Esophagus squamous epithelium (tissue), 5 donors: ENCODE measurements at regions not wholly inside any gene's neighbourhood (a gene's known extent, or its start where the extent isn't known, plus 50 kb on each side); places are given as distances from the start of the nearest gene placed in this dataset.

ENCODE experiments used
- DNase-seq: peaks from one replicate; lab custom pipeline; 2025; lab: John Stamatoyannopoulos, UW
- H3K27ac ChIP-seq, 4 donors: fragments of 200-600 bp; sonication (generic); one replicate each; pipeline ENCODE4 v1.5.1; 2016 to 2019; ENCODE audit warnings: mild to moderate bottlenecking in 1 of 4
- H3K27me3 ChIP-seq, 4 donors: fragments of 200-600 bp; sonication (generic); 1 replicate in 3 of 4; 2 replicates in 1 of 4; pipeline versions ENCODE4 v1.5.1 to v1.6.0; 2017 to 2021; ENCODE audit warnings: antibody characterized with exemption in 1 of 4
- H3K36me3 ChIP-seq, 3 donors: fragments of 200-600 bp; sonication (generic); one replicate each; pipeline ENCODE4 v1.5.1; 2016 to 2019
- H3K4me1 ChIP-seq, 3 donors: fragments of 200-600 bp; sonication (generic); one replicate each; pipeline ENCODE4 v1.5.1; 2017 to 2019
- H3K4me3 ChIP-seq, 4 donors: fragments of 200-600 bp; sonication (generic); 1 replicate in 3 of 4; 2 replicates in 1 of 4; pipeline ENCODE4 v1.5.1; 2016 to 2019; ENCODE audit warnings: mild to moderate bottlenecking in 2 of 4, moderate library complexity in 1 of 4
- H3K9me3 ChIP-seq, 3 donors: fragments of 200-600 bp; sonication (generic); one replicate each; pipeline ENCODE4 v1.5.1; 2016 to 2019
- POLR2A ChIP-seq, 4 donors: fragments of 450-650 bp; IDR thresholded peaks; one replicate each; pipeline ENCODE4 v1.6.1; 2017; ENCODE audit warnings: antibody characterized with exemption in 4 of 4, mild to moderate bottlenecking in 4 of 4, moderate library complexity in 3 of 4
- WGBS, 2 donors: methylation state at CpG; one replicate each; pipeline ENCODE4 v1.1.5; 2018; 5-methylcytosine and 5-hydroxymethylcytosine counted together
- intact Hi-C: fragments of 100-400 bp; cut with DNase I; formaldehyde crosslinking; loops from one replicate; pipeline ENCODE4 v1.15.0; 2022
- TF ChIP-seq, protein P1 (sequence below), 6 experiments: fragments of 450-650 bp in 4 of 6; fragments of 200-600 bp in 2 of 6; sonication (generic) in 2 of 6; IDR thresholded peaks; one replicate each; pipeline ENCODE4 v1.5.1; 2016 to 2019; ENCODE audit warnings: antibody characterized with exemption in 6 of 6, mild to moderate bottlenecking in 4 of 6, moderate library complexity in 4 of 6
- donor health status: DM: yes; HTN: yes; CAD: no.

DNA sequence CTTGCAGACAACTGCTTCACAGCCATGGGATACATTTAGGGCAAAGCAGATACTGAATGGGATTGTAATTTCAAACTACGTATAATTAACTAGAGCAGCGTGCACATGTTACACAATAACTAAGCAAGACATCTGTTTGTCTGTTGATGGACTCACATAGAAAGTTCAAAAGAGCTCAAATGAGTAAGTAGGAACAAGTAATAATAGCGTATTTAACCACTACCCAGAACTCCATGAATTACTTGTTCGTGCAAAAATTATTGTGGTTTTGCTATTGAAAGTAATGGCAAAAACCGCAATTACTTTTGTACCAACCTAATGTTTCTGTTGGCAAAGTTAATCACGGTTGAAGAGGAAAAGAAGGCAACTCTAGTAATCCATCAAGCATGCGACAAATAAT, 825.4 kb downstream of the PCDH18 start:
- Histone ChIP-seq H3K4me1 (no peaks in the 10 kb centered on the region), H3K9me3 (no peaks in the 10 kb centered on the region), H3K36me3 (no peaks in the 10 kb centered on the region), H3K27ac (no peak overlapping the region), H3K27me3 (no peaks in the 10 kb centered on the region), H3K4me3 (no peak overlapping the region)
- intact Hi-C loops = no loop called here
- no peak for DNase-seq
- no peak for TF ChIP-seq POLR2A (IDR thresholded peaks at IDR 0.05)
- TF ChIP-seq, protein P1, sequence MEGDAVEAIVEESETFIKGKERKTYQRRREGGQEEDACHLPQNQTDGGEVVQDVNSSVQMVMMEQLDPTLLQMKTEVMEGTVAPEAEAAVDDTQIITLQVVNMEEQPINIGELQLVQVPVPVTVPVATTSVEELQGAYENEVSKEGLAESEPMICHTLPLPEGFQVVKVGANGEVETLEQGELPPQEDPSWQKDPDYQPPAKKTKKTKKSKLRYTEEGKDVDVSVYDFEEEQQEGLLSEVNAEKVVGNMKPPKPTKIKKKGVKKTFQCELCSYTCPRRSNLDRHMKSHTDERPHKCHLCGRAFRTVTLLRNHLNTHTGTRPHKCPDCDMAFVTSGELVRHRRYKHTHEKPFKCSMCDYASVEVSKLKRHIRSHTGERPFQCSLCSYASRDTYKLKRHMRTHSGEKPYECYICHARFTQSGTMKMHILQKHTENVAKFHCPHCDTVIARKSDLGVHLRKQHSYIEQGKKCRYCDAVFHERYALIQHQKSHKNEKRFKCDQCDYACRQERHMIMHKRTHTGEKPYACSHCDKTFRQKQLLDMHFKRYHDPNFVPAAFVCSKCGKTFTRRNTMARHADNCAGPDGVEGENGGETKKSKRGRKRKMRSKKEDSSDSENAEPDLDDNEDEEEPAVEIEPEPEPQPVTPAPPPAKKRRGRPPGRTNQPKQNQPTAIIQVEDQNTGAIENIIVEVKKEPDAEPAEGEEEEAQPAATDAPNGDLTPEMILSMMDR (IDR thresholded peaks at IDR 0.05) = no peak
- WGBS, 2 donors = 84 to 88% methylated on average over 7 of the region's 7 CpGs

DNA sequence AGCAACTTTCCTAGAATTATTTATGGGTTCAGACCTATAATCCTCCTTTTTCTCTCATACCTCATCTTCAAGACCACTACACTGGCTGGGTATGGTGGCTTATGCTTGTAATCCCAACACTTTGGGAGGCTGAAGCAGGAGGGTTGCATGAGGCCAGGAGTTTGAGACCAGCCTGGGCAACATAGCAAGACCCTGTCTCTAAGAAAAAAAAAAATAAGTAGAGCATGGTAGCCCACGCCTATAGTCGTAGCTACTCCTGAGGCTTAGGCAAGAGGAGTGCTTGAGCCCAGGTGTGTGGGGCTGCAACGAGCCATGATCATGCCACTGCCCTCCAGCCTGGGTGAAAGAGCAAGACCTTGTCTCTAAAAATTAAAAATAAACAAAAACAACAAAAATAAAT, 832.4 kb downstream of the PCDH18 start:
- no peaks in the 10 kb centered on the region for H3K9me3 ChIP-seq
- TF ChIP-seq POLR2A (IDR thresholded peaks at IDR 0.05) = no peak
- TF ChIP-seq, protein P1 (IDR thresholded peaks at IDR 0.05) = no peak
- no peaks in the 10 kb centered on the region for H3K27me3 ChIP-seq
- no peak overlapping the region for H3K4me3 ChIP-seq
- no peak for DNase-seq
- no peak overlapping the region for H3K27ac ChIP-seq
- no peaks in the 10 kb centered on the region for H3K4me1 ChIP-seq
- no peaks in the 10 kb centered on the region for H3K36me3 ChIP-seq
- intact Hi-C loops = no loop called here
- WGBS, 2 donors = 63 to 70% methylated on average over 3 of the region's 3 CpGs

DNA sequence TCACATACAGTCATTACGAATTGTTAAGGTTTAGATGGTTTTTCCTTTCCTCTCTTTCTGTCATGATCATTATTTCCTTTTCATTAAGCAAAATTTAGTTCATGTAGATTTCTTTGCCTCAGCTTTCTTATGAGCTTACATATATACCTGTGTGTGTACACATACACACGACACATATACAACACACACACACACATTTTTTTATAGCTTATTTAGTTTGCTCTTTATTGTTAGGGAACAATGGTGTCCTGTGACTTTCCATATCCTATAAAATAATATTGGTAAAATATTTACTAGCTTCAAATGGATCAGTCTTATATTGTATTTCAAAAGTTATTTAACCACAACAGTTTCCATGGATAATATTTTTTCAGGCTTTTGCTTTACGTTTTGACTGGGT, 840.7 kb downstream of the PCDH18 start:
- no peak for DNase-seq
- Histone ChIP-seq H3K4me1 (no peaks in the 10 kb centered on the region), H3K27ac (no peak overlapping the region), H3K36me3 (no peaks in the 10 kb centered on the region), H3K9me3 (no peaks in the 10 kb centered on the region), H3K27me3 (no peaks in the 10 kb centered on the region), H3K4me3 (no peak overlapping the region)
- WGBS, 2 donors = 59 to 64% methylated on average over 3 of the region's 3 CpGs
- TF ChIP-seq, protein P1 (IDR thresholded peaks at IDR 0.05) = no peak
- TF ChIP-seq POLR2A (IDR thresholded peaks at IDR 0.05) = no peak
- intact Hi-C loops = no loop called here

DNA sequence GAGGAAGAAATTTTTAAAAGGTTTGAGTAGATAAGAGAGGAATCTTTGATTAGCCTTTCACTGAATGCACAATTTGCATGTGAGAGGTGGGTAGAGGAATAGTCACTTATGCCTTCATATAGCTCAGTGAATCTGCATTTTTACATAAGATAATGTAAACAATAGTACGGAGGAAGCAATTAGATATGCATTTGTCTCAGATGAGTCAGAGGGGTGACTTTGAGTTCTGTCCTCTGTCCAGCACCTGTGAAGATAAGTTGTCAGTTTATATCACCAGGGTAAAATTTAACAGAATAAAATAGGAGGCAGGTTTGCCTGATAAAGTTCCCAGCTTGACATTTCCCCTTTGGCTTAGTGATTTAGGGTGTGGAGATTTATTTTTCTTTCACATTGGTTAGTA, 841.9 kb downstream of the PCDH18 start:
- no peaks in the 10 kb centered on the region for H3K27me3 ChIP-seq
- DNase-seq = no peak
- H3K27ac ChIP-seq = no peak overlapping the region
- no peaks in the 10 kb centered on the region for H3K9me3 ChIP-seq
- intact Hi-C loops = no loop called here
- 10 to 50% methylated on average over 1 of the region's 1 CpG for WGBS, 2 donors
- no peaks in the 10 kb centered on the region for H3K4me1 ChIP-seq
- H3K36me3 ChIP-seq = no peaks in the 10 kb centered on the region
- H3K4me3 ChIP-seq = no peak overlapping the region
- TF ChIP-seq POLR2A (IDR thresholded peaks at IDR 0.05) = no peak
- TF ChIP-seq, protein P1 (IDR thresholded peaks at IDR 0.05) = no peak

DNA sequence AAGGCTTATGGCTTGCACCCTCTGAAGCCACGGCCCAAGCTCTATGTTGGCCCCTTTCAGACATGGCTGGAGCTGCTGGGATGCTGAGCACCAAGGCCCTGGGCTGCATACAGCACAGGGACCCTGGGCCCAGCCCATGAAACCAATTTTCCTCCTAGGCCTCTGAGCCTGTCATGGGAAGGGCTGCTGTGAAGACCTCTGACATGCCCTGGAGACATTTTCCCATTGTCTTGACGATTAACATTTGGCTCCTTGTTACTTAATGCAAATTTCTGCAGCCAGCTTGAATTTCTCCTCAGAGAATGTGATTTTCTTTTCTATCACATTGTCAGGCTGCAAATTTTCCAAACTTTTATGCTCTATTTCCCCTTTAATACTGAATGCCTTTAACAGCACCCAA, 844.7 kb downstream of the PCDH18 start:
- Histone ChIP-seq H3K27me3 (no peaks in the 10 kb centered on the region), H3K4me1 (no peaks in the 10 kb centered on the region), H3K4me3 (no peak overlapping the region), H3K9me3 (no peaks in the 10 kb centered on the region), H3K27ac (no peak overlapping the region), H3K36me3 (no peaks in the 10 kb centered on the region)
- TF ChIP-seq POLR2A (IDR thresholded peaks at IDR 0.05) = no peak
- intact Hi-C loops = no loop called here
- no peak for DNase-seq
- WGBS, 2 donors = 29 to 47% methylated on average over 1 of the region's 2 CpGs

DNA sequence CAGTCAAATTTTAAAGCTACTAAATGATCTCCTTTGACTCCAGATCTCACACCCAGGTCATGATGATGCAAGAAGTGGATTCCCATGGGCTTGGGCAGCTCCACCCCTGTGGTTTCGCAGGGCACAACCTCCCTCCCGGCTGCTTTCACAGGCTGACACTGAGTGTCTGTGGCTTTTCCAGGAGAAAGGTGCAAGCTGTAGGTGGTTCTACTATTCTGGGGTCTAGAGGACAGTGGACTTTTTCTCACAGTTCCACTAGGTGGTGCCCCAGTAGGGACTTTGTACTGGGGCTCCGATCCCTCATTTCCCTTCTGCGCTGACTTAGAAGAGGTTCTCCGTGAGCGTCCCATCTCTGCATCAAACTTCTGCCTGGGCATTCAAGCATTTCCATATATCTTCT, 845.2 kb downstream of the PCDH18 start:
- Histone ChIP-seq H3K4me1 (no peaks in the 10 kb centered on the region), H3K27ac (no peak overlapping the region), H3K9me3 (no peaks in the 10 kb centered on the region), H3K27me3 (no peaks in the 10 kb centered on the region), H3K4me3 (no peak overlapping the region), H3K36me3 (no peaks in the 10 kb centered on the region)
- WGBS, 2 donors = 86 to 91% methylated on average over 4 of the region's 6 CpGs
- DNase-seq = no peak
- no peak for TF ChIP-seq POLR2A (IDR thresholded peaks at IDR 0.05)
- intact Hi-C loops = no loop called here
